HCT116 (cell line): ENCODE measurements at regions not wholly inside any gene's neighbourhood (a gene's known extent, or its start where the extent isn't known, plus 50 kb on each side); places are given as distances from the start of the nearest gene placed in this dataset.

Experiments used
- ATAC-seq: fragments of 200-7000 bp; cut with Tn5 transposase; 2 replicates; pipeline ENCODE4 v1.9.1; 2020; ENCODE audit warnings: mild to moderate bottlenecking, moderate library complexity
- BruUV-seq: library from RNA; stranded (reverse); fragments of 400-500 nt; replicated peaks from 2 replicates; lab custom pipeline; 2021; lab: Mats Ljungman, UMichigan
- CTCF ChIA-PET: fragments of 300-600 bp; sonication (Branson Sonifier 250); formaldehyde crosslinking; loops from one replicate; lab custom pipeline; 2021; ENCODE audit warnings: antibody characterized with exemption; lab: Charles Lee
- POLR2A ChIA-PET: fragments of 300-600, 350-600 bp; sonication (Branson Sonifier 250); formaldehyde crosslinking; loops from one replicate; lab custom pipeline; 2021; ENCODE audit warnings: antibody characterized with exemption; lab: Charles Lee
- RAD21 ChIA-PET, 2 experiments: fragments of 300-600 bp; sonication (Branson Sonifier 250); formaldehyde crosslinking; loops; one replicate each; lab custom pipeline; 2023; ENCODE audit warnings: low total read pairs in 2 of 2; ENCODE audit not compliant: uncharacterized antibody in 2 of 2, unreplicated experiment in 2 of 2, low non-redundant PET in 1 of 2; lab: Charles Lee
- DNase-seq: peaks from one replicate; pipeline ENCODE4 v3.0.0-alpha.2; 2010; ENCODE audit warnings: low read depth, low spot score
- H2AFZ ChIP-seq: fragments of 200-600 bp; shearing (Covaris generic), sonication (generic); 2 replicates; pipeline ENCODE4 v1.6.1; 2017; ENCODE audit warnings: low read depth, mixed run types, mixed read lengths, antibody characterized with exemption, low read length; ENCODE audit not compliant: poor library complexity, severe bottlenecking
- H3K27ac ChIP-seq: 2 replicates; pipeline ENCODE4 v1.5.1; 2012; ENCODE audit warnings: low read depth, low read length
- H3K27me3 ChIP-seq: fragments of 200-600 bp; sonication (generic); 2 replicates; pipeline ENCODE4 v1.6.1; 2016; ENCODE audit warnings: mixed run types, low read length, mixed read lengths; ENCODE audit not compliant: insufficient read depth
- H3K36me3 ChIP-seq, 2 experiments: fragments of 200-500 bp in 1 of 2; fragments of 200-600 bp in 1 of 2; sonication (Bioruptor generic) in 1 of 2; sonication (generic) in 1 of 2; 2 replicates each; pipeline versions ENCODE4 v1.5.1 to v1.6.1; 2014 to 2016; ENCODE audit warnings: low read length in 2 of 2, inconsistent platforms in 1 of 2, mixed read lengths in 1 of 2, mixed run types in 1 of 2; ENCODE audit not compliant: insufficient read depth in 2 of 2, control insufficient read depth in 1 of 2
- H3K4me1 ChIP-seq, 2 experiments: fragments of 200-600 bp in 1 of 2; sonication (generic) in 1 of 2; 2 replicates each; pipeline versions ENCODE4 v1.5.1 to v1.6.1; 2012 to 2017; ENCODE audit warnings: low read length in 2 of 2, inconsistent platforms in 1 of 2, mild to moderate bottlenecking in 1 of 2, mixed read lengths in 1 of 2, mixed run types in 1 of 2, moderate library complexity in 1 of 2; ENCODE audit not compliant: insufficient read depth in 2 of 2, control insufficient read depth in 1 of 2
- H3K4me2 ChIP-seq: fragments of 200-600 bp; sonication (generic); 2 replicates; pipeline ENCODE4 v1.6.1; 2017; ENCODE audit warnings: mixed run types, low read length, mixed read lengths
- H3K4me3 ChIP-seq, 2 experiments: fragments of 200-600 bp in 1 of 2; sonication (generic) in 1 of 2; replicated peaks in 1 of 2; 2 replicates each; pipeline ENCODE4 v1.5.1; 2011 to 2016; ENCODE audit warnings: low read length in 2 of 2, control low read depth in 1 of 2, low read depth in 1 of 2, mild to moderate bottlenecking in 1 of 2, mixed read lengths in 1 of 2, mixed run types in 1 of 2
- H3K79me2 ChIP-seq: fragments of 200-600 bp; sonication (generic); 2 replicates; pipeline ENCODE4 v1.6.1; 2017; ENCODE audit warnings: mild to moderate bottlenecking, mixed run types, low read length, moderate library complexity, mixed read lengths; ENCODE audit not compliant: insufficient read depth
- H3K9ac ChIP-seq: fragments of 200-600 bp; sonication (generic); 2 replicates; pipeline ENCODE4 v1.6.1; 2016; ENCODE audit warnings: low read length, mixed read lengths
- H3K9me2 ChIP-seq: fragments of 200-600 bp; sonication (generic), shearing (Covaris generic); 2 replicates; pipeline ENCODE4 v1.6.1; 2017; ENCODE audit warnings: mixed run types, mild to moderate bottlenecking, moderate library complexity; ENCODE audit not compliant: insufficient read depth
- H3K9me3 ChIP-seq, 2 experiments: fragments of 200-500 bp in 1 of 2; fragments of 200-600 bp in 1 of 2; sonication (Bioruptor generic) in 1 of 2; sonication (generic) in 1 of 2; 2 replicates each; pipeline ENCODE4 v1.6.1; 2014 to 2017; ENCODE audit warnings: low read length in 2 of 2, mixed read lengths in 2 of 2, inconsistent platforms in 1 of 2, low read depth in 1 of 2, mild to moderate bottlenecking in 1 of 2, mixed run types in 1 of 2, moderate library complexity in 1 of 2; ENCODE audit not compliant: control insufficient read depth in 1 of 2, insufficient read depth in 1 of 2
- H4K20me1 ChIP-seq: fragments of 200-600 bp; sonication (generic), shearing (Covaris generic); 2 replicates; pipeline ENCODE4 v1.6.1; 2017; ENCODE audit warnings: mixed run types, mild to moderate bottlenecking, moderate library complexity; ENCODE audit not compliant: insufficient read depth
- CEBPB ChIP-seq: IDR thresholded peaks from 2 replicates; pipeline ENCODE4 v1.6.1; 2012; ENCODE audit warnings: low read depth
- CTCF ChIP-seq, 3 experiments: fragments of 200-600 bp in 1 of 3; sonication (generic) in 1 of 3; IDR thresholded peaks in 2 of 3; conservative IDR thresholded peaks in 1 of 3; 2 replicates each; pipeline ENCODE4 v1.5.1; 2012 to 2017; ENCODE audit warnings: low read depth in 2 of 3, low read length in 2 of 3, antibody characterized with exemption in 1 of 3, borderline replicate concordance in 1 of 3, control low read depth in 1 of 3, mild to moderate bottlenecking in 1 of 3, mixed read lengths in 1 of 3, mixed run types in 1 of 3, moderate library complexity in 1 of 3; ENCODE audit not compliant: insufficient read depth in 1 of 3
- EGR1 ChIP-seq: IDR thresholded peaks from 2 replicates; pipeline ENCODE4 v1.6.1; 2012; ENCODE audit warnings: low read depth
- ELF1 ChIP-seq: IDR thresholded peaks from 2 replicates; pipeline ENCODE4 v1.6.1; 2012; ENCODE audit warnings: low read depth, borderline replicate concordance
- EZH2phosphoT487 ChIP-seq: fragments of 200-600 bp; IDR thresholded peaks from 2 replicates; pipeline ENCODE4 v1.6.1; 2018; ENCODE audit warnings: antibody characterized with exemption, borderline replicate concordance
- FOSL1 ChIP-seq: IDR thresholded peaks from 2 replicates; pipeline ENCODE4 v1.6.1; 2012; ENCODE audit warnings: low read depth
- POLR2A ChIP-seq: IDR thresholded peaks from 2 replicates; pipeline ENCODE4 v1.7.0; 2011; ENCODE audit warnings: borderline replicate concordance; ENCODE audit not compliant: insufficient read depth, insufficient read length; ENCODE audit errors: extremely low read depth
- POLR2AphosphoS5 ChIP-seq: IDR thresholded peaks from 2 replicates; pipeline ENCODE4 v1.6.1; 2011; ENCODE audit warnings: mild to moderate bottlenecking, low read depth, low read length, moderate library complexity
- RAD21 ChIP-seq: IDR thresholded peaks from 2 replicates; pipeline ENCODE4 v1.6.1; 2012; ENCODE audit warnings: low read depth, mild to moderate bottlenecking
- SIN3A ChIP-seq: IDR thresholded peaks from 2 replicates; pipeline ENCODE4 v1.6.1; 2012; ENCODE audit warnings: low read depth
- SP1 ChIP-seq: IDR thresholded peaks from 2 replicates; pipeline ENCODE4 v1.6.1; 2012; ENCODE audit warnings: low read depth
- SRF ChIP-seq: IDR thresholded peaks from 2 replicates; pipeline ENCODE4 v1.6.1; 2012; ENCODE audit warnings: low read depth
- YY1 ChIP-seq: IDR thresholded peaks from 2 replicates; pipeline ENCODE4 v1.6.1; 2011; ENCODE audit warnings: low read length, low read depth, moderate library complexity, mild to moderate bottlenecking; ENCODE audit not compliant: insufficient replicate concordance; ENCODE audit errors: extremely low read depth
- ZNF274 ChIP-seq: fragments of 200-500 bp; sonication (Bioruptor generic); IDR thresholded peaks from 2 replicates; pipeline ENCODE4 v1.6.1; 2014; ENCODE audit warnings: mild to moderate bottlenecking, low read depth, low read length, inconsistent platforms
- intact Hi-C: fragments of 100-400 bp; cut with micrococcal nuclease; formaldehyde crosslinking; loops from 2 replicates; pipeline ENCODE4 v1.10.0; 2022
- TF ChIP-seq, protein P1 (sequence below): IDR thresholded peaks from 2 replicates; pipeline ENCODE4 v1.6.1; 2012; ENCODE audit warnings: low read depth

DNA sequence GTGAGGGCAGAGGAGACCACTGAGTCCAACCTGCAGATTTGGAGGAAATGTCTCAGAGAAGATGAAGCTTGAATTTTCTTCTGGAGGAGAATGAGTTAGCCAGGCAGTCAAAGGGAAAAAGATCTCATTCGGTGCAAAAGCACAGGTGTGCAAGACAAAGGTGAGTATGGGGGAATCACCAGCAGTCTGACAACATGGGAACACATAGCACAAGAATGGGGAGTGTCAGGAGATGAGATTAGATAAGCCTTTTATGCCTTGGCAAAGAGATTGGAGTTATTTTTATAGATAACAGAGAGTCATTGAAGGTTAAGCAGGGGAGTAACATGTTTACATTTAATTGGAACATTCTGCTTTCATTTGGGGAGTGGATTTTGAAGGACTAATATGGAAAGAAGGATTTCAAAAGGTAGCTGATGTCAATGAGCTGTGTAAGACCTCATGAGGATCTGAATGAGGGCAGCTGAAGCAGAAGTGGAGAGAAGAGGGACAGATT lies 171.3 kb upstream of the NTF3 start (continued):
- TF ChIP-seq ELF1 (no peak), POLR2AphosphoS5 (no peak), ZNF274 (no peak)

GRCh38 chr12:5262450-5262849 lies 169.5 kb upstream of the NTF3 start:
- no peak for ATAC-seq
- H3K27me3 ChIP-seq: no peaks in the 10 kb centered on the region
- H3K27ac ChIP-seq: no peak overlapping the region
- H3K4me2 ChIP-seq: no peak overlapping the region
- no peaks in the 10 kb centered on the region for H3K9me2 ChIP-seq
- TF ChIP-seq, protein P1, sequence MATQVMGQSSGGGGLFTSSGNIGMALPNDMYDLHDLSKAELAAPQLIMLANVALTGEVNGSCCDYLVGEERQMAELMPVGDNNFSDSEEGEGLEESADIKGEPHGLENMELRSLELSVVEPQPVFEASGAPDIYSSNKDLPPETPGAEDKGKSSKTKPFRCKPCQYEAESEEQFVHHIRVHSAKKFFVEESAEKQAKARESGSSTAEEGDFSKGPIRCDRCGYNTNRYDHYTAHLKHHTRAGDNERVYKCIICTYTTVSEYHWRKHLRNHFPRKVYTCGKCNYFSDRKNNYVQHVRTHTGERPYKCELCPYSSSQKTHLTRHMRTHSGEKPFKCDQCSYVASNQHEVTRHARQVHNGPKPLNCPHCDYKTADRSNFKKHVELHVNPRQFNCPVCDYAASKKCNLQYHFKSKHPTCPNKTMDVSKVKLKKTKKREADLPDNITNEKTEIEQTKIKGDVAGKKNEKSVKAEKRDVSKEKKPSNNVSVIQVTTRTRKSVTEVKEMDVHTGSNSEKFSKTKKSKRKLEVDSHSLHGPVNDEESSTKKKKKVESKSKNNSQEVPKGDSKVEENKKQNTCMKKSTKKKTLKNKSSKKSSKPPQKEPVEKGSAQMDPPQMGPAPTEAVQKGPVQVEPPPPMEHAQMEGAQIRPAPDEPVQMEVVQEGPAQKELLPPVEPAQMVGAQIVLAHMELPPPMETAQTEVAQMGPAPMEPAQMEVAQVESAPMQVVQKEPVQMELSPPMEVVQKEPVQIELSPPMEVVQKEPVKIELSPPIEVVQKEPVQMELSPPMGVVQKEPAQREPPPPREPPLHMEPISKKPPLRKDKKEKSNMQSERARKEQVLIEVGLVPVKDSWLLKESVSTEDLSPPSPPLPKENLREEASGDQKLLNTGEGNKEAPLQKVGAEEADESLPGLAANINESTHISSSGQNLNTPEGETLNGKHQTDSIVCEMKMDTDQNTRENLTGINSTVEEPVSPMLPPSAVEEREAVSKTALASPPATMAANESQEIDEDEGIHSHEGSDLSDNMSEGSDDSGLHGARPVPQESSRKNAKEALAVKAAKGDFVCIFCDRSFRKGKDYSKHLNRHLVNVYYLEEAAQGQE: no peak
- TF ChIP-seq ZNF274 (no peak), POLR2A (no peak), CTCF (IDR thresholded peaks at IDR 0.05 in 2 of 3, conservative IDR thresholded peaks at IDR 0.05 in 1 of 3; ENCODE audit: borderline replicate concordance in 1 of 3, insufficient read depth in 1 of 3, low read depth in 2 of 3, low read length in 2 of 3) (no peak), EGR1 (no peak), EZH2phosphoT487 (no peak), SRF (no peak), CEBPB (no peak), SIN3A (no peak), RAD21 (no peak), SP1 (no peak), FOSL1 (no peak), YY1 (no peak)
- TF ChIP-seq, all 23 proteins: peak for 0
- RAD21 ChIA-PET: no interaction called here
- Histone ChIP-seq H4K20me1 (no peaks in the 10 kb centered on the region), H3K79me2 (no peaks in the 10 kb centered on the region), H2AFZ (no peak overlapping the region), H3K9ac (no peak overlapping the region), H3K4me1 (peaks cover 0 to 7% of the 10 kb centered on the region in 2 experiments; a peak in 1 of 4 replicates), H3K9me3 (no peaks in the 10 kb centered on the region), H3K36me3 (no peaks in the 10 kb centered on the region), H3K4me3 (no peak overlapping the region)
- CTCF ChIA-PET: no interaction called here
- BruUV-seq: no TSS peak
- intact Hi-C loops: no loop called here
- no peak for DNase-seq
- POLR2A ChIA-PET: no interaction called here
